Sigmoid colon (tissue), 6 donors: ENCODE measurements at regions not wholly inside any gene's neighbourhood (a gene's known extent, or its start where the extent isn't known, plus 50 kb on each side); places are given as distances from the start of the nearest gene placed in this dataset.
"Not testable (repeated sequence)": the region's sequence is repeated elsewhere in the genome, so short reads cannot be mapped to it uniquely, and the experiment has no call there.

ENCODE experiments used
- DNase-seq: peaks from one replicate; pipeline ENCODE4 v3.0.0-alpha.2; 2019
- H3K27ac ChIP-seq, 4 donors: fragments of 200-600 bp; sonication (generic); one replicate each; pipeline ENCODE4 v1.5.1; 2016 to 2019; ENCODE audit warnings: mild to moderate bottlenecking in 1 of 4
- H3K27me3 ChIP-seq, 3 donors: fragments of 200-600 bp; sonication (generic); one replicate each; pipeline ENCODE4 v1.5.1; 2019; ENCODE audit warnings: mild to moderate bottlenecking in 1 of 3
- H3K36me3 ChIP-seq, 4 donors: fragments of 200-600 bp; sonication (generic); one replicate each; pipeline ENCODE4 v1.5.1; 2016 to 2019
- H3K4me1 ChIP-seq, 4 donors: fragments of 200-600 bp; sonication (generic); one replicate each; pipeline ENCODE4 v1.5.1; 2017 to 2019
- H3K4me3 ChIP-seq, 4 donors: fragments of 200-600 bp; sonication (generic); one replicate each; pipeline ENCODE4 v1.5.1; 2017 to 2019; ENCODE audit warnings: mild to moderate bottlenecking in 2 of 4, moderate library complexity in 1 of 4
- H3K9me3 ChIP-seq, 4 donors: fragments of 200-600 bp in 3 of 4; sonication (generic) in 3 of 4; one replicate each; pipeline versions ENCODE4 v1.5.1 to v1.6.1; 2013 to 2019
- WGBS, 2 donors: extraction: QIAGEN DNeasy Blood & Tissue Kit; methylation state at CpG; one replicate each; pipeline ENCODE4 v1.1.7; 2013; 5-methylcytosine and 5-hydroxymethylcytosine counted together
- intact Hi-C: fragments of 100-400 bp; cut with DNase I; formaldehyde crosslinking; loops from one replicate; pipeline ENCODE4 v1.15.1; 2023
- donor health status: healthy with polysubstance abuse.
- donor health status: healthy.

DNA sequence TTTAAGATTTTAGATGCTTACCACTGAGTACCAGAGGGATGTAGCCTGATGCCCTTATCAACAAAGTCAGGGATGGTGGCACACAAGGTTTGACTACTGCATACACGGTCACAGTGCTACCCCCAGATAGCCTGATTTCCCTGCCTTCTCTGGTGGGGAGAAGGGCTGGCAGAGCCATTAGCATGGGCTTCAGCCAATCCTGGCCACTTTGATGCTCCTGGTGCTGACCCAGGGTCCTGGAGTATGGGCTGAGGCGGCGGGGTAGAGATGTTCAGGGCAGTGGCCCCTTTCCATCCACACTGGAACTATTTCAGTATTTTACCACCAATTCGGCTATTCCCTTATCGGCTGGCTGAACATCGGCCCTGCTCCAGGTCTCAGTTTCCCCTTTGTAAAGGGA, 83.2 kb downstream of the POTEB3 start:
- DNase-seq, H3K36me3 ChIP-seq, H3K4me3 ChIP-seq, H3K9me3 ChIP-seq, intact Hi-C loops, H3K27ac ChIP-seq, H3K4me1 ChIP-seq, H3K27me3 ChIP-seq: not testable (repeated sequence)
- 80 to 87% methylated on average over 1 to 4 of the region's 6 CpGs for WGBS, 2 donors

DNA sequence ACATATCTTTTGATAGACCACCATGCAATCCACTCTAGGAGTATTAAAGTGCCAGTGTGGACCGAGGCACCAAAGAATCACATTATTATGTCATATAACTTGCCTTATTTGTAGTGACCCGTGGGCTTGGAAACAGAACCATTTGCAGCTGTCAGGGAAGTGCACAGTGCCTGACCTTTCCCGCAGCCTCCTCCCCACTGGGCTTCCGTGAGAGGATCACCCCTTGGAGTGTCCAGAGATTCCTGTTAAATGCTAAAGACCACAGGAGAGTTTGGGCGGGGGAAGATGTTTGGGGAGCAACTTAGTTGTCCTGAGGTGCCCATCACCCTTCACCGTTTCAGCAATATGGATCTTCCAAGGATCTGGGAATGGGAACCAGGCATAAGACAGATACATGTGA, 84.4 kb downstream of the POTEB3 start:
- H3K4me3 ChIP-seq, intact Hi-C loops, H3K27me3 ChIP-seq, H3K4me1 ChIP-seq, H3K27ac ChIP-seq, H3K9me3 ChIP-seq, H3K36me3 ChIP-seq: not testable (repeated sequence)
- WGBS, 2 donors: 77 to 82% methylated on average over 3 to 4 of the region's 6 CpGs
- peak; percentile 30 for DNase-seq

DNA sequence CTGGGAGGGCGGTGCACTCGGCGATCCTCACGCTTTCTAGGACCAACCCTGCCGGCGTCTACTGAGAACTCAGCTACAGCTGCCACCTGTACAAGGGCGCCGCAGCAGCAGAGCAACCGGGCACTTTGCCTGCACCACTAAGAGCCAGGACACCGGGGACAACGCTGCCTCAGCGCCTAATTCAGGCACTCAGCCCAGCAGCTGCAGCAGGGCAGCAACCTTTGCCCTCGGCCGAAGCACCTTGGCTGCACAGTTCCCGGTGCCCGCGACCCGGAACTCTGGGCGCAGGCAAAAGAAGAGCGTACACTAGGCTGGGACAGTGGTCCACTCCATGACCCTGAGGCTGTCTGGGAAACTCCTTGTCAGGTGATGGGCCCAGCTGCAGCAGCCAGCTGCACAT, 85.7 kb downstream of the POTEB3 start:
- DNase-seq, H3K4me3 ChIP-seq, intact Hi-C loops, H3K4me1 ChIP-seq, H3K27ac ChIP-seq, H3K27me3 ChIP-seq, H3K36me3 ChIP-seq, H3K9me3 ChIP-seq: not testable (repeated sequence)
- 87% methylated on average over 9 of the region's 20 CpGs; no CpG with 5 or more reads in 1 of the 2 donors for WGBS, 2 donors

DNA sequence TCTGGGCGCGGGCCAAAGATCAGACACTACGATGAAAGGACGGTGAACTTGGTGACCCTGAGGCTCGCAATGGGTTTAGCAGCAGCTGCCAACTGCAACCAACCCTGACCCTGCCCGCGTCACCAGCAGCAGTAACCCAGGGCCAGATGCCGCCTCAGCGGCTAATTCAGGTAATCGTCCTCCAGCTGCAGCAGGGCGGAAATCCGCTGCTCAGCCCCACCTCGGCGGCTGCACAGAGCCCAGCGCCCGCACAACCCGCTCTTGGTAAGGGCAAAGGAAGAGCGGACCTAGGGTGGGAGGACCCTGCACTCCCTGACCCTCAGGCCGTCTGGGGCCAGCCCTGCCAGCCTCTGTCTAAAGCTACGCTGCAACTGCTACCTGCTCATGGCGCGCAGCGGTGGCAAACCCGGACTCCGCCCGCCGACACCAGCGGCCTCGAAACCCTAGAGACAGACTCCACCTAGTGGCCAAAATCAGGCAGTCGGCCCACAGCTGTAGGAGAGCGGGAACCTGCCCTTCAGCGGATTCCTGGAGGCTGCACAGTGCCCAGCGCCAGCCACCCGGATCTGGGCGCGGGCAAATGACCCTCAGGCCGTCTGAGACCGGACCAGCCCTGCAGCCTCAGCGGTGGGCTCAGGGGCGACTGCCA, 87.5 kb downstream of the POTEB3 start:
- H3K4me3 ChIP-seq, H3K9me3 ChIP-seq, H3K27ac ChIP-seq, intact Hi-C loops, H3K36me3 ChIP-seq, H3K27me3 ChIP-seq, DNase-seq, H3K4me1 ChIP-seq: not testable (repeated sequence)
- WGBS, 2 donors: no CpG with 5 or more reads among the region's 40 CpGs

DNA sequence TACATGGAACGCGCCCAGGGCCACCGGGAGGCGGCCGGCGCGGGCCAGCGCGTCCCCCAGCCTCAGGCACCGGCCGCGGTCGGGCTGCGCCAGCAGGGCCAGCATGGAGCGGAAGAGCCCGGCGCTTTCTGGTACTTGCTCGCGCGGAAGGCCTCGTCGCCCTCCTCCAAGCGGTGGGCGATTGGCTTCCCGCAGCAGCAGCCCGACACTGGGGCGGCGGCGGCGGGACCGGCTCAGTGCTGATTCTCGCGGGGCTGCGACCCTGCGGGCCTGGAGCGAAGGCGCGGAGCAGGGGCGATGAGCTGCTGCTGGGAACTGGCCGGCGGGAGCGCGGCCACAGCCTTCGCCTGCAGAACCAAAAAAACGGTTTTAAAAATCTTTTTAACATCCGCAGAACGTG, 95.3 kb downstream of the POTEB3 start:
- H3K27me3 ChIP-seq, H3K4me1 ChIP-seq, intact Hi-C loops, H3K4me3 ChIP-seq, H3K9me3 ChIP-seq, H3K36me3 ChIP-seq: not testable (repeated sequence)
- peak overlapping the region in 1 of 4 donors; percentile 64 for H3K27ac ChIP-seq
- peak; percentile 14 for DNase-seq
- 56 to 58% methylated on average over 17 to 30 of the region's 47 CpGs for WGBS, 2 donors

DNA sequence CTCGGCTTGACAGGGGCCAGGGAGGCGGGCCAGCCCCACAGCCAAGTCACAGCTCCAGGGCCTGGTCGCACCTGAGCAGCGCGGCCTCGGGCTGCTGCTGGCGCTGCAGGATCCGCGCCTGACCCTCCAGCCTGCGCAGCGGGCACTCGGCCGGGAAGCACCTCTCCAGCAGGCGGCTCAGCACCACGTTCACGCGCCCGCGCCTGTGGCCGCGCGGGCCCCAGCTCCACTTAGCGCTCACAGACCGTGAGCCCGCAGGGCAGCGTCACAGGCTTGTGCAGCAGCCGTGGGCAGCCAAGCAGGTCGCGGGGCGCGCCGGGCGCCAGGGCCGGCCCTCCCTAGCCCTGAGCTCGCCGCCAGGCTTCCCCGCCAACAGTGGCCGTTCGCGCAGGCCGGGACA, 95.8 kb downstream of the POTEB3 start:
- H3K27ac ChIP-seq, DNase-seq, H3K4me3 ChIP-seq, H3K36me3 ChIP-seq, H3K4me1 ChIP-seq, H3K27me3 ChIP-seq, intact Hi-C loops, H3K9me3 ChIP-seq: not testable (repeated sequence)
- WGBS, 2 donors: no CpG with 5 or more reads among the region's 41 CpGs

DNA sequence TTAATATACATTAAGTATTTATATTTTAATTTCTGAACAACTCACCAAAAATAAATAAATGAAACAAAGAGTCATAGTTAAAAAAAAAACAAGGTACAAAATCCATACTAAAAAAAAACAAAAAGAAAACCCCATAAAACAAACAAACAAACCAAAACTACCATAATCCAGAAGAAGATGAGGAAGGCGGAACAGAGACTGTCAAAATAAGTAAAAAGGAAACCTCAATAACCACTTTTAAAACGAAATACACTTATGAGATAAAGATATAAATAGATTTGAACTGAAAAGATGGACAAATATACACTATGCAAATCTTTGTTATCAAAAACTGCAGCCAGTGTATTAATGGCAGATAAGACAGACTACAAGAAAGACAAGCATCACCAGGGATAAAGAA, 103.3 kb downstream of the POTEB3 start:
- intact Hi-C loops, H3K4me3 ChIP-seq, DNase-seq, H3K36me3 ChIP-seq, H3K4me1 ChIP-seq, H3K27ac ChIP-seq, H3K27me3 ChIP-seq, H3K9me3 ChIP-seq: not testable (repeated sequence)
- no CpG with 5 or more reads among the region's 2 CpGs for WGBS, 2 donors

DNA sequence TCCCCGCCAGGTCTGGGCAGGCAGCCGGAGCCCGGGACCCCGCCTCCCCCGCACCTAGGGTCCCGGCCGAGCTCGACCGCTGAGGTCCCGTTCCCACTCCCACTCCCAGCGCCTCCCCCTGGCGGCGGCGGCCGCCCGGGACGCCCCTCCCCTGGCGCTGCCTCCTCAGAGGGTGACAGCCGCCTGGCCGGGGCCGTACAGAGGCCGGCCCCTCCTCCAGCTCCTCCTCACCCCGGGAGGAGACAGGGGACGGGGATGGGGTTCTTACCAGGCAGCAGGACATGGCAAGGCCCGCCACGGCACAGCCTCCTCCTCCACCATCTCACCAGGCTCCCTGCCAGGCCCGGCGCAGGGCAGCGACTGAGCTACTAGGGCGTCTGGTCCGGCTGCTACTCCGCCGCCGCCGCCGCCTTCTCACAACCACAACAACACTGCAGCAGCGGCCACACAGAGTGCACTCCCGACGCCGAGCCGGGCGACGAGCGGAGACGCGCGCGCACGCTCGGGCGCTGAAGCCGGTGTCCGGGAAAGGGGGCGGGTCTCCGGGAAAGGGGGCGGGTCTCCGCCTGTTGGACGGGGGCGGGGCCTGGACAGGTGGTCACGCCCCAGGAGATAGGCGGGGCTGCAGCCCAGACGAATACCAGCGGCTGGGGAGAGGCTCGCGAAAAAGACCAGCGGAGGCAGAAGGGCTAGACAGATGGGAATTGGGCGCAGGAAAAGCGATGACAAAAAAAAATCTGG, 115.4 kb downstream of the POTEB3 start:
- intact Hi-C loops, H3K27me3 ChIP-seq, H3K27ac ChIP-seq, H3K4me3 ChIP-seq, H3K9me3 ChIP-seq, DNase-seq, H3K36me3 ChIP-seq, H3K4me1 ChIP-seq: not testable (repeated sequence)
- 56 to 57% methylated on average over 28 to 30 of the region's 68 CpGs for WGBS, 2 donors

DNA sequence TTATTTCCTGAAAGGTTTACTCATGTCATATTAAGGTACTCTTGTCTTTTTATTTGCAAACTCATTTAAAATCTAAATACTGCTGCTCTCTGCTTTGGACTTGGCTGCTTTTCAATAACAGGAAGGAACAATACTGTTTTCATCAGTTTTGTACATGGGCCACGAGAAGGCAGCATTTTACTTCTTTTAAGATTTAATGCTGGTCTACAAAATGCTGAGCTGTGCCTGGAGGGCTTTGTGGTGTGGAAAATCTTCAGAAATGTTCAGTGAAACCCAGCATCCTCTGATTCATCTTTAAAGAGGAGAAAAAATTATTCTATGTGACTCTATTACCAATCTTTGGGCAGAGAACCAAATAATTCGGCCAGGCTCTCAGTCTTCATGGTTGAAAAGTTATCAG, 155.9 kb downstream of the POTEB3 start:
- H3K4me3 ChIP-seq, H3K9me3 ChIP-seq, H3K27me3 ChIP-seq, H3K36me3 ChIP-seq, H3K4me1 ChIP-seq, H3K27ac ChIP-seq, DNase-seq, intact Hi-C loops: not testable (repeated sequence)
- 31 to 53% methylated on average over 1 of the region's 2 CpGs for WGBS, 2 donors

DNA sequence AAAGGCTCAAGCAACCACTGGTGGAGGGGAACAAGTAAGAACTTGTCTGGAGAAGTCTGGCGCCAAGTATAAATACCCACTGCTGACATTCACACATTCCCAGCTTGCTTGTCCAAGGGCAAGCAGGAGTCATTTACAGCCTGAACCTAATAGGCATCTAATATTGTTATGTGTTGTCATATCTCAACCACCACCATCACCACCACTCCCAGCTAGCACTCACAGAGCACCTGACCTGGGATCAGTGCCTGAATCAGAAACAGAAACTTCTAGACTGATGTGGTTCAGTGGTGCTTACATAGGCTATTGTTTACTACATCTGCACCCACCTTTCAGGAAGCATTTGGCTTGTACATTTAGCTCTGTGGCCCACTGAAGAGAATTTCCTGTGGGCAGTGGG, 157.1 kb downstream of the POTEB3 start:
- H3K36me3 ChIP-seq, H3K27me3 ChIP-seq, H3K27ac ChIP-seq, DNase-seq, intact Hi-C loops, H3K4me3 ChIP-seq, H3K9me3 ChIP-seq, H3K4me1 ChIP-seq: not testable (repeated sequence)
- WGBS, 2 donors: no CpG with 5 or more reads among the region's 1 CpG

DNA sequence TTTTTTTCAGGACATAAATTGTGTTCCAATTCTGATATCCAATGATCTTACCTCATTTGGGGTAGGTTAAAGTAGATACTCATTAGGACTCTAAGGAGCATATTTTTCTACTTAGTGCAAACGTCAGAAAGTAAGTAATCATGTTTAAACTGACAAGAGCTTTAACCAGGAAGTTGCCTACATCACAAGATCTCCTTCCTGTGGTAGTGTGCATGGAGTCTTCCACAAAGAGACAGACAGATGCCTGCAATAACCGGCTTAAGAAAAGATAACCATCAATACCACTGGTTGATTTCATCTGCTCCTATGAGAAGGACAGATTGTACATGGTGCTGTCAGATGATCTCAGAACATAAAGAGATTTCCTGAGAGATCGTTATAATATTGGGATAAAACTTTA, 160.0 kb downstream of the POTEB3 start:
- H3K27ac ChIP-seq, H3K27me3 ChIP-seq, H3K36me3 ChIP-seq, DNase-seq, H3K4me3 ChIP-seq, intact Hi-C loops, H3K9me3 ChIP-seq, H3K4me1 ChIP-seq: not testable (repeated sequence)
- WGBS, 2 donors: no CpG with 5 or more reads among the region's 3 CpGs

DNA sequence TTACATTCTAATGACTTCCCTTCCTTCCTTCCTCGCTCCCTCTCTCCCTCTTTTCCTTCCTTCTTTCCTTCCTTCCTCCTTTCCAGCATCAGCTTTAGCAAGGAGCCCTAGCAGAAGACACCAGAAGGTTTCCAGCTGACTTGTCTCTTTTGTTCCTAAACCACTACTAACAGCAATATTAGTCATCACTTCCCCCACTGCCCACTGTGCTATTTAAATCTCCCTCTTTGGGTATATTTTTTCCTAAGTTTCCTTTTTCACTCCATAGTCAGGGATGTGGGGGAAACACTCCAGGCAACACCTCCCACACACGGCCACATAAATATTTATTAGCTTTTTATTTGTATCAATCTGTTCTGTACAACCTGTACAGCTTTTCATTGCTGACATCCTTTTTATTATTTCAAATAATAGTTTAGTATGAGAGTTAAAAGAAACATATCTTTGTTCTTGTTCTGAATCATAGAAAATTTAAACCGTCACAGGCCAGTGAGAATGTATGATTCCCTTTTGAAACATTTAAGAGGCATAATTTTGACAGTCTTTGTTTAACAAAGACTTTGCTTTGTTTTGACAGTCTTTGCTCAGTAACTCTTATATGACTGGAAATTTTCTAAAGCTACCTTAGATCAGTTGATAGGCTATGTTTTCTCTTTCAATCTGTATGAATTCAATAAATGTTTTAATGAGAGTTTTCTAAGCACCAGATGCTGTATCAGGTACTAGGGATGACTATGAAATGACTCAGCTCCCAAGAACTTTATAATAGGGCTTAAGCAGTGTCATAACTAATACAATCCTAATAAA, 167.9 kb downstream of the POTEB3 start:
- DNase-seq, H3K27me3 ChIP-seq, H3K4me3 ChIP-seq, intact Hi-C loops, H3K4me1 ChIP-seq, H3K9me3 ChIP-seq, H3K36me3 ChIP-seq, H3K27ac ChIP-seq: not testable (repeated sequence)
- 51 to 59% methylated on average over 3 of the region's 3 CpGs for WGBS, 2 donors
